ENCODE measurements at regions not wholly inside any gene's neighbourhood (a gene's known extent, or its start where the extent isn't known, plus 50 kb on each side); places are given as distances from the start of the nearest gene placed in this dataset.

GRCh38 chr2:150572961-150573395 is 85.5 kb upstream of the RND3 start:
- DNase-seq, result no peak

- no peak for DNase-seq
Measured at GRCh38 chr2:150572194-150572766, 84.8 kb upstream of the RND3 start.

GRCh38 chr2:150571121-150571520 is 83.7 kb upstream of the RND3 start:
- no peak for DNase-seq

GRCh38 chr2:150570712-150571111 is 83.2 kb upstream of the RND3 start:
- DNase-seq, result no peak

- DNase-seq, result no peak
Measured at GRCh38 chr2:150569761-150570160, 82.3 kb upstream of the RND3 start.

- no peak for DNase-seq
Measured at GRCh38 chr2:150567771-150568301, 80.4 kb upstream of the RND3 start.

GRCh38 chr2:150566289-150566688 is 78.8 kb upstream of the RND3 start:
- no peak for DNase-seq

- no peak for DNase-seq
Measured at GRCh38 chr2:150561076-150561475, 73.6 kb upstream of the RND3 start.

GRCh38 chr2:150557020-150557600 is 69.6 kb upstream of the RND3 start:
- DNase-seq, result no peak

- DNase-seq, result no peak
Measured at GRCh38 chr2:150555611-150556356, 68.3 kb upstream of the RND3 start.

GRCh38 chr2:150554046-150554445 is 66.6 kb upstream of the RND3 start:
- DNase-seq, result no peak

GRCh38 chr2:150552041-150552820 is 64.8 kb upstream of the RND3 start:
- DNase-seq, result no peak

- no peak for DNase-seq
Measured at GRCh38 chr2:150549381-150549780, 61.9 kb upstream of the RND3 start.

GRCh38 chr2:150548527-150548926 is 61.1 kb upstream of the RND3 start:
- DNase-seq, result no peak

- no peak for DNase-seq
Measured at GRCh38 chr2:150545916-150546315, 58.4 kb upstream of the RND3 start.

- no peak for DNase-seq
Measured at GRCh38 chr2:150544731-150545130, 57.3 kb upstream of the RND3 start.

GRCh38 chr2:150542692-150543091 is 55.2 kb upstream of the RND3 start:
- no peak for DNase-seq

- no peak for DNase-seq
Measured at GRCh38 chr2:150542172-150542571, 54.7 kb upstream of the RND3 start.

- DNase-seq, result no peak
Measured at GRCh38 chr2:150538651-150539201, 51.3 kb upstream of the RND3 start.
